Astrocyte (in vitro differentiated cells and primary cell): ENCODE measurements at regions not wholly inside any gene's neighbourhood (a gene's known extent, or its start where the extent isn't known, plus 50 kb on each side); places are given as distances from the start of the nearest gene placed in this dataset.

Experiments used
- CTCF ChIP-seq: IDR thresholded peaks from 2 replicates; pipeline ENCODE4 v1.5.1; 2011; ENCODE audit warnings: low read depth, mild to moderate bottlenecking, inconsistent platforms, low read length, moderate library complexity; ENCODE audit not compliant: insufficient read depth
- EZH2 ChIP-seq: IDR thresholded peaks from 2 replicates; pipeline ENCODE4 v1.6.1; 2012; ENCODE audit warnings: mild to moderate bottlenecking, low read length, inconsistent platforms; ENCODE audit not compliant: insufficient read depth

GRCh38 chr7:21099955-21100354, 313.3 kb upstream of the SP8 start:
- TF ChIP-seq CTCF: no peak
- no peak for TF ChIP-seq EZH2
